HUDEP-2 (cell line): ENCODE measurements at regions not wholly inside any gene's neighbourhood (a gene's known extent, or its start where the extent isn't known, plus 50 kb on each side); places are given as distances from the start of the nearest gene placed in this dataset.
"Not testable (repeated sequence)": the region's sequence is repeated elsewhere in the genome, so short reads cannot be mapped to it uniquely, and the experiment has no call there.

Experiments
- DNase-seq, 76 experiments: peaks; one replicate each; lab custom pipeline; 2025; ENCODE audit not compliant: unreplicated experiment in 76 of 76; lab: John Stamatoyannopoulos, UW

GRCh38 chr6:15748341-15748740 is 85.5 kb upstream of the DTNBP1 start:
- DNase-seq: no peak

GRCh38 chr6:15747354-15747883 is 84.6 kb upstream of the DTNBP1 start:
- no peak for DNase-seq

- no peak for DNase-seq
Observed at GRCh38 chr6:15745781-15746180, 83.0 kb upstream of the DTNBP1 start.

GRCh38 chr6:15744818-15745402 is 82.1 kb upstream of the DTNBP1 start:
- DNase-seq: peak in 1 of 76 experiments; percentile 5

GRCh38 chr6:15742013-15742412 is 79.2 kb upstream of the DTNBP1 start:
- not testable (repeated sequence) for DNase-seq

- no peak for DNase-seq
Observed at GRCh38 chr6:15741405-15741804, 78.6 kb upstream of the DTNBP1 start.

- no peak for DNase-seq
Observed at GRCh38 chr6:15739867-15740266, 77.0 kb upstream of the DTNBP1 start.

- DNase-seq: no peak
Observed at GRCh38 chr6:15739353-15739752, 76.5 kb upstream of the DTNBP1 start.

GRCh38 chr6:15738195-15738594 is 75.4 kb upstream of the DTNBP1 start:
- DNase-seq: not testable (repeated sequence)

- no peak for DNase-seq
Observed at GRCh38 chr6:15736297-15736696, 73.5 kb upstream of the DTNBP1 start.

GRCh38 chr6:15735567-15736265 is 72.9 kb upstream of the DTNBP1 start:
- peak in 2 of 76 experiments; percentile 25 to 44 for DNase-seq

GRCh38 chr6:15734118-15734897 is 71.5 kb upstream of the DTNBP1 start:
- no peak for DNase-seq

- DNase-seq: no peak
Observed at GRCh38 chr6:15730922-15731321, 68.1 kb upstream of the DTNBP1 start.

- DNase-seq: peak in 74 of 76 experiments; percentile 13 to 91 (median 60)
Observed at GRCh38 chr6:15730442-15730841, 67.6 kb upstream of the DTNBP1 start.

- DNase-seq: no peak
Observed at GRCh38 chr6:15722731-15723130, 59.9 kb upstream of the DTNBP1 start.

GRCh38 chr6:15716889-15717288 is 54.1 kb upstream of the DTNBP1 start:
- DNase-seq: no peak

GRCh38 chr6:15715851-15716250 is 53.0 kb upstream of the DTNBP1 start:
- no peak for DNase-seq

GRCh38 chr6:15715060-15715459 is 52.2 kb upstream of the DTNBP1 start:
- no peak for DNase-seq

GRCh38 chr6:15714658-15715057 is 51.8 kb upstream of the DTNBP1 start:
- no peak for DNase-seq

GRCh38 chr6:15713325-15713724 is 50.5 kb upstream of the DTNBP1 start:
- no peak for DNase-seq

GRCh38 chr6:15712797-15713196 is 50.0 kb upstream of the DTNBP1 start:
- DNase-seq: no peak
